T-cell (primary cell): ENCODE measurements at regions not wholly inside any gene's neighbourhood (a gene's known extent, or its start where the extent isn't known, plus 50 kb on each side); places are given as distances from the start of the nearest gene placed in this dataset.

Source experiments
- ATAC-seq, 4 experiments: fragments of 200-7000 bp in 3 of 4; fragments of 150-1000 bp in 1 of 4; cut with Tn5 transposase; replicated peaks in 1 of 4; 1 replicate in 3 of 4; 2 replicates in 1 of 4; pipeline ENCODE4 v1.10.0; 2021; ENCODE audit warnings: moderate library complexity in 3 of 4, mild to moderate bottlenecking in 2 of 4, moderate number of reproducible peaks in 1 of 4
- CTCF ChIA-PET, 2 donors: fragments of 300-600 bp; sonication (Branson Sonifier 250); formaldehyde crosslinking; loops; one replicate each; lab custom pipeline; 2022; ENCODE audit warnings: antibody characterized with exemption in 2 of 2; lab: Charles Lee
- POLR2A ChIA-PET, 2 donors: fragments of 300-600 bp; sonication (Branson Sonifier 250); formaldehyde crosslinking; loops; one replicate each; lab custom pipeline; 2022; ENCODE audit warnings: antibody characterized with exemption in 2 of 2; lab: Charles Lee
- DNase-seq, 35 experiments: peaks; one replicate each; pipeline versions ENCODE4 v3.0.0 to v3.0.0-alpha.2; 2013 to 2023
- H3K27ac ChIP-seq: one replicate; pipeline ENCODE4 v1.5.1; 2013; ENCODE audit warnings: low read length
- H3K27me3 ChIP-seq, 2 experiments: replicated peaks in 1 of 2; 1 replicate in 1 of 2; 2 replicates in 1 of 2; pipeline versions ENCODE4 v1.6.1 to v1.7.0; 2013; ENCODE audit warnings: low read length in 1 of 2, mixed read lengths in 1 of 2; ENCODE audit not compliant: control insufficient read depth in 2 of 2, insufficient read depth in 2 of 2; ENCODE audit errors: extremely low read depth in 1 of 2
- H3K36me3 ChIP-seq, 2 donors: 1 replicate in 1 of 2; 2 replicates in 1 of 2; pipeline versions ENCODE4 v1.6.1 to v1.7.0; 2013; ENCODE audit warnings: low read length in 1 of 2; ENCODE audit not compliant: control insufficient read depth in 2 of 2, insufficient read depth in 1 of 2; ENCODE audit errors: extremely low read depth in 1 of 2
- H3K4me1 ChIP-seq, 2 experiments: 1 replicate in 1 of 2; 2 replicates in 1 of 2; pipeline versions ENCODE4 v1.6.1 to v1.7.0; 2013; ENCODE audit warnings: low read length in 2 of 2, mixed read lengths in 1 of 2; ENCODE audit not compliant: insufficient read depth in 2 of 2, control insufficient read depth in 1 of 2; ENCODE audit errors: extremely low read depth in 1 of 2
- H3K4me3 ChIP-seq, 2 donors: 1 replicate in 1 of 2; 2 replicates in 1 of 2; pipeline versions ENCODE4 v1.5.1 to v1.7.0; 2013; ENCODE audit warnings: mild to moderate bottlenecking in 2 of 2, low read length in 1 of 2, moderate library complexity in 1 of 2; ENCODE audit not compliant: control insufficient read depth in 1 of 2; ENCODE audit errors: extremely low read depth in 1 of 2
- H3K9me3 ChIP-seq: 2 replicates; pipeline ENCODE4 v1.7.0; 2013
- H3K27ac Mint-ChIP-seq, 2 donors: one replicate each; pipeline ENCODE4 v1.8.0; 2020 to 2021; ENCODE audit warnings: mild to moderate bottlenecking in 2 of 2, mixed read lengths in 2 of 2
- H3K27me3 Mint-ChIP-seq, 2 donors: one replicate each; pipeline ENCODE4 v1.8.0; 2021 to 2022; ENCODE audit warnings: mixed read lengths in 2 of 2
- H3K36me3 Mint-ChIP-seq: one replicate; pipeline ENCODE4 v1.8.0; 2021; ENCODE audit warnings: mixed read lengths
- H3K4me1 Mint-ChIP-seq, 3 donors: one replicate each; pipeline ENCODE4 v1.8.0; 2020 to 2022; ENCODE audit warnings: mixed read lengths in 3 of 3, mild to moderate bottlenecking in 1 of 3
- H3K4me3 Mint-ChIP-seq, 3 donors: one replicate each; pipeline ENCODE4 v1.8.0; 2020 to 2022; ENCODE audit warnings: mild to moderate bottlenecking in 3 of 3, mixed read lengths in 3 of 3, moderate library complexity in 3 of 3
- H3K9me3 Mint-ChIP-seq, 3 donors: one replicate each; pipeline ENCODE4 v1.8.0; 2020 to 2022; ENCODE audit warnings: mixed read lengths in 3 of 3
- WGBS: methylation state at CpG from one replicate; pipeline ENCODE4 v1.1.5; 2013; ENCODE audit warnings: missing lambda C conversion rate; ENCODE audit not compliant: insufficient coverage; 5-methylcytosine and 5-hydroxymethylcytosine counted together

DNA sequence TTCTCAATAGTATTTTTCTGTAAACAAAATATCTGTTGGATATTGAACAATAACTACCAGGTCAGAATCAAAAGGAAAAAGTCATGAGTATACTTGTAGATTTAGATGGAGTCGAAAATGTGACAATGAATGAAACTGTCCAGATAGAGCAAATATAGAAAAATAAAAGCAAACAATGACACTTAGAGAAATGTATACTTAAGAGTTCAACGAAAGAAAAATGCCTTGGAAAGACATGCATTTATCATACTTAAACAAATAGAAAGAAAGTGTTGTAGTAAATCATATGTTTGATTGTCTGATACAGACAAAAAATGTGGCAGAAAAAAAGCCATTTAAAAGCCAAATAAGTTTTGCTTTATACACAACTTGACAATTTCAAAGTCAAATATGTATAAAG, 571.2 kb upstream of the MGAT4C start:
- Mint-ChIP-seq H3K36me3 (no peaks in the 10 kb centered on the region), H3K4me3 (no peak overlapping the region), H3K27me3 (no peaks in the 10 kb centered on the region), H3K4me1 (no peaks in the 10 kb centered on the region), H3K27ac (no peak overlapping the region), H3K9me3 (peaks cover 3 to 13% (median 6%) of the 10 kb centered on the region in 3 donors)
- Histone ChIP-seq H3K36me3 (no peaks in the 10 kb centered on the region), H3K4me1 (no peaks in the 10 kb centered on the region), H3K4me3 (no peak overlapping the region), H3K27me3 (no peaks in the 10 kb centered on the region), H3K27ac (no peak overlapping the region), H3K9me3 (no peaks in the 10 kb centered on the region)
- no CpG with 5 or more reads among the region's 2 CpGs for WGBS
- no peak for DNase-seq
- CTCF ChIA-PET = no interaction called here
- POLR2A ChIA-PET = no interaction called here
- no peak for ATAC-seq

GRCh38 chr12:86826051-86826450, 569.9 kb upstream of the MGAT4C start:
- H3K27me3 ChIP-seq = no peaks in the 10 kb centered on the region
- H3K27me3 Mint-ChIP-seq = no peaks in the 10 kb centered on the region
- POLR2A ChIA-PET = no interaction called here
- H3K4me3 ChIP-seq = no peak overlapping the region
- H3K36me3 Mint-ChIP-seq = no peaks in the 10 kb centered on the region
- ATAC-seq = no peak
- DNase-seq = no peak
- H3K4me1 ChIP-seq = no peaks in the 10 kb centered on the region
- no peaks in the 10 kb centered on the region for H3K9me3 ChIP-seq
- no peaks in the 10 kb centered on the region for H3K4me1 Mint-ChIP-seq
- CTCF ChIA-PET = no interaction called here
- no CpG with 5 or more reads among the region's 2 CpGs for WGBS
- H3K27ac Mint-ChIP-seq = no peak overlapping the region
- H3K36me3 ChIP-seq = no peaks in the 10 kb centered on the region
- H3K9me3 Mint-ChIP-seq = peaks cover 3 to 13% (median 7%) of the 10 kb centered on the region in 3 donors
- no peak overlapping the region for H3K4me3 Mint-ChIP-seq
- no peak overlapping the region for H3K27ac ChIP-seq

DNA sequence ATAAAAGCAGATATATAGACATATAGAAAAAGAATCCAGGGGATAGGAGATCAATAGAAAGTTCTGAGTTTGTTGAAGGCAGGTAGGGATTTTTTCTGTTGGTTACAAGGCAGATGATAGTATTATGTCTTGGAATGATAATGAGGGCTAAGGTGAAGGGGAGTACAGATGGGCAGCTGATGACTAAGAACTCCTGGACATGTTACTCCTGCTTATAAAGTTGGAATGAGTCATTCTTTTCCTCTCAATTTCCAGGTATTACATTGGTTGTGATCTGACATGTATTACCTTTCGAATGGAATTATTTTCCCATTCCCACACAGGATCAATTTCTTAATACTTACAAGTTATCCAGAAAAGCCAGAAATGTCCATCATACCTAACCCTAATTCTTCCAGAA, 545.2 kb upstream of the MGAT4C start:
- POLR2A ChIA-PET = no interaction called here
- Histone ChIP-seq H3K36me3 (no peaks in the 10 kb centered on the region), H3K27me3 (no peaks in the 10 kb centered on the region), H3K9me3 (no peaks in the 10 kb centered on the region), H3K27ac (no peak overlapping the region), H3K4me1 (no peaks in the 10 kb centered on the region), H3K4me3 (no peak overlapping the region)
- no peak overlapping the region for H3K4me3 Mint-ChIP-seq
- no peaks in the 10 kb centered on the region for H3K36me3 Mint-ChIP-seq
- H3K9me3 Mint-ChIP-seq = peaks cover 5 to 12% (median 10%) of the 10 kb centered on the region in 3 donors
- CTCF ChIA-PET = no interaction called here
- no CpG with 5 or more reads among the region's 1 CpG for WGBS
- no peaks in the 10 kb centered on the region for H3K27me3 Mint-ChIP-seq
- no peaks in the 10 kb centered on the region for H3K4me1 Mint-ChIP-seq
- H3K27ac Mint-ChIP-seq = no peak overlapping the region
- no peak for DNase-seq
- no peak for ATAC-seq

DNA sequence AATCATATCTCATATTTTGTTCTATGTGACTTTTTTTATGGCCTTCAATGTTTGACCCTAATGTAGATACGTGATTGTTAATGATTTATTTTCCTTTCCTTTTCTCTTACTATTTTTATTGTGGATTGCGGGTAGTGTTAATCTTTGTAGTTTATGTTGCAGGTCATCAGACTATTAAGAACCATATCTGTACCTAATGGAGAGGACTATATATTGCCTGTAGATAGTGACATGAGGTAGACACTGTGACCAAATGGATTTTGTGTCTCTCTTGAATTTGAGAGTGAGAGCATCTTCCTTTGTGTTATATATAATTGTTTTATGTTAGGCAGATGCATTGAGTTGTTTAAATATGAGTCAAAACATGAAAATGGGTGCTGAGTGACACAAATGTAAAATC, 543.4 kb upstream of the MGAT4C start:
- DNase-seq (no peak), ATAC-seq (no peak)
- Histone ChIP-seq H3K9me3 (no peaks in the 10 kb centered on the region), H3K4me3 (no peak overlapping the region), H3K27ac (no peak overlapping the region), H3K36me3 (no peaks in the 10 kb centered on the region), H3K27me3 (no peaks in the 10 kb centered on the region), H3K4me1 (no peaks in the 10 kb centered on the region)
- ChIA-PET CTCF (no interaction called here), POLR2A (interaction anchor here in 1 of 2 donors (0.7 kb wide), 1 partner anchor 10 kb away, joined by 3 read pairs; no protein-coding TSS in a partner anchor)
- peaks cover 5 to 10% (median 9%) of the 10 kb centered on the region in 3 donors for H3K9me3 Mint-ChIP-seq
- no peaks in the 10 kb centered on the region for H3K4me1 Mint-ChIP-seq
- no peaks in the 10 kb centered on the region for H3K36me3 Mint-ChIP-seq
- no CpG with 5 or more reads among the region's 2 CpGs for WGBS
- H3K4me3 Mint-ChIP-seq = no peak overlapping the region
- H3K27ac Mint-ChIP-seq = no peak overlapping the region
- no peaks in the 10 kb centered on the region for H3K27me3 Mint-ChIP-seq

GRCh38 chr12:86796550-86796949, 540.4 kb upstream of the MGAT4C start:
- ChIA-PET CTCF (no interaction called here), POLR2A (no interaction called here)
- no CpG with 5 or more reads among the region's 1 CpG for WGBS
- H3K4me3 ChIP-seq = no peak overlapping the region
- H3K36me3 ChIP-seq = no peaks in the 10 kb centered on the region
- Mint-ChIP-seq H3K27ac (no peak overlapping the region), H3K4me1 (no peaks in the 10 kb centered on the region), H3K9me3 (peaks cover 7 to 10% (median 7%) of the 10 kb centered on the region in 3 donors), H3K4me3 (no peak overlapping the region), H3K27me3 (no peaks in the 10 kb centered on the region), H3K36me3 (no peaks in the 10 kb centered on the region)
- H3K27me3 ChIP-seq = no peaks in the 10 kb centered on the region
- DNase-seq (no peak), ATAC-seq (no peak)
- H3K4me1 ChIP-seq = no peaks in the 10 kb centered on the region
- H3K9me3 ChIP-seq = no peaks in the 10 kb centered on the region
- H3K27ac ChIP-seq = no peak overlapping the region

- Histone ChIP-seq H3K4me1 (no peaks in the 10 kb centered on the region), H3K27ac (no peak overlapping the region), H3K9me3 (no peaks in the 10 kb centered on the region), H3K27me3 (no peaks in the 10 kb centered on the region), H3K4me3 (no peak overlapping the region), H3K36me3 (no peaks in the 10 kb centered on the region)
- H3K9me3 Mint-ChIP-seq = peaks cover 9 to 15% (median 9%) of the 10 kb centered on the region in 3 donors
- H3K4me1 Mint-ChIP-seq = no peaks in the 10 kb centered on the region
- no peak overlapping the region for H3K27ac Mint-ChIP-seq
- DNase-seq (no peak), ATAC-seq (no peak)
- H3K4me3 Mint-ChIP-seq = no peak overlapping the region
- ChIA-PET POLR2A (no interaction called here), CTCF (no interaction called here)
- no peaks in the 10 kb centered on the region for H3K36me3 Mint-ChIP-seq
- no peaks in the 10 kb centered on the region for H3K27me3 Mint-ChIP-seq
These were observed 532.5 kb upstream of the MGAT4C start for GRCh38 chr12:86788661-86789060.

GRCh38 chr12:86787419-86787818, 531.2 kb upstream of the MGAT4C start:
- POLR2A ChIA-PET = interaction anchor here in 1 of 2 donors (0.6 kb wide), 1 partner anchor 107 kb away, joined by 5 read pairs; no protein-coding TSS in a partner anchor

More at GRCh38 chr12:86787419-86787818, 531.2 kb upstream of the MGAT4C start:
- CTCF ChIA-PET = no interaction called here
- DNase-seq = no peak
- Mint-ChIP-seq H3K9me3 (peaks cover 9 to 15% (median 9%) of the 10 kb centered on the region in 3 donors), H3K4me3 (no peak overlapping the region), H3K4me1 (no peaks in the 10 kb centered on the region), H3K27ac (no peak overlapping the region), H3K27me3 (no peaks in the 10 kb centered on the region), H3K36me3 (no peaks in the 10 kb centered on the region)
- ATAC-seq = no peak
- no peaks in the 10 kb centered on the region for H3K4me1 ChIP-seq
- no peak overlapping the region for H3K4me3 ChIP-seq
- no peaks in the 10 kb centered on the region for H3K27me3 ChIP-seq
- H3K9me3 ChIP-seq = no peaks in the 10 kb centered on the region
- H3K27ac ChIP-seq = no peak overlapping the region
- no peaks in the 10 kb centered on the region for H3K36me3 ChIP-seq
